ENCODE measurements at regions not wholly inside any gene's neighbourhood (a gene's known extent, or its start where the extent isn't known, plus 50 kb on each side); places are given as distances from the start of the nearest gene placed in this dataset.

GRCh38 chr6:90413396-90413795, 116.8 kb upstream of the BACH2 start:
- TF ChIP-seq CTCF (conservative IDR thresholded peaks at IDR 0.05; ENCODE audit: low read depth in 2 of 2) (no peak), EZH2phosphoT487 (IDR thresholded peaks at IDR 0.05; ENCODE audit: unreplicated experiment) (no peak), JUNB (IDR thresholded peaks at IDR 0.05; ENCODE audit: unreplicated experiment) (no peak), REST (IDR thresholded peaks at IDR 0.05; ENCODE audit: unreplicated experiment) (no peak), ZNF114 (CRISPR knock-in tag; IDR thresholded peaks at IDR 0.05) (no peak), POLR2AphosphoS5 (IDR thresholded peaks at IDR 0.05; ENCODE audit: low read depth) (no peak), EZH2 (IDR thresholded peaks at IDR 0.05; ENCODE audit: low read depth, unreplicated experiment) (no peak), NANOG (IDR thresholded peaks at IDR 0.05; ENCODE audit: borderline replicate concordance) (no peak)
